CD14-positive monocyte (primary cell): ENCODE measurements at regions not wholly inside any gene's neighbourhood (a gene's known extent, or its start where the extent isn't known, plus 50 kb on each side); places are given as distances from the start of the nearest gene placed in this dataset.

Experiments used
- DNase-seq, 3 donors: peaks; one replicate each; pipeline ENCODE4 v3.0.0-alpha.2; 2011 to 2022
- H2AFZ ChIP-seq: 2 replicates; pipeline ENCODE4 v1.6.0; 2012; ENCODE audit warnings: mild to moderate bottlenecking, low read depth, low read length, inconsistent platforms; ENCODE audit not compliant: insufficient read depth, poor library complexity, severe bottlenecking
- H3K27ac ChIP-seq, 2 donors: 1 replicate in 1 of 2; 2 replicates in 1 of 2; pipeline ENCODE4 v1.5.1; 2012 to 2013; ENCODE audit warnings: low read length in 2 of 2, control low read depth in 1 of 2, inconsistent platforms in 1 of 2, low read depth in 1 of 2, mild to moderate bottlenecking in 1 of 2
- H3K27me3 ChIP-seq, 2 donors: one replicate each; pipeline versions ENCODE4 v1.6.0 to v1.6.1; 2011 to 2013; ENCODE audit warnings: low read length in 2 of 2; ENCODE audit not compliant: control insufficient read depth in 2 of 2, insufficient read depth in 2 of 2
- H3K36me3 ChIP-seq, 2 donors: replicated peaks in 1 of 2; 1 replicate in 1 of 2; 2 replicates in 1 of 2; pipeline versions ENCODE4 v1.5.1 to v1.6.1; 2012 to 2013; ENCODE audit warnings: low read length in 2 of 2, control low read depth in 1 of 2, inconsistent platforms in 1 of 2, mild to moderate bottlenecking in 1 of 2; ENCODE audit not compliant: insufficient read depth in 2 of 2, control insufficient read depth in 1 of 2
- H3K4me1 ChIP-seq, 2 donors: 1 replicate in 1 of 2; 2 replicates in 1 of 2; pipeline versions ENCODE4 v1.5.1 to v1.6.1; 2012 to 2013; ENCODE audit warnings: low read length in 2 of 2, control low read depth in 1 of 2, inconsistent platforms in 1 of 2, mild to moderate bottlenecking in 1 of 2, moderate library complexity in 1 of 2; ENCODE audit not compliant: insufficient read depth in 2 of 2, control insufficient read depth in 1 of 2
- H3K4me2 ChIP-seq: replicated peaks from 2 replicates; pipeline ENCODE3; 2012; ENCODE audit warnings: low read length, moderate library complexity, mild to moderate bottlenecking; ENCODE audit not compliant: poor library complexity, severe bottlenecking; ENCODE audit errors: extremely low read depth
- H3K4me3 ChIP-seq, 3 experiments: fragments of 200-600 bp in 1 of 3; sonication (generic) in 1 of 3; replicated peaks in 1 of 3; 1 replicate in 2 of 3; 2 replicates in 1 of 3; pipeline ENCODE4 v1.5.1; 2011 to 2013; ENCODE audit warnings: low read length in 3 of 3, mild to moderate bottlenecking in 3 of 3, control low read depth in 2 of 3, low read depth in 2 of 3, inconsistent platforms in 1 of 3, moderate library complexity in 1 of 3
- H3K79me2 ChIP-seq: 2 replicates; pipeline ENCODE4 v1.6.0; 2012; ENCODE audit warnings: mild to moderate bottlenecking, control low read depth, inconsistent platforms, low read length, moderate library complexity; ENCODE audit not compliant: insufficient read depth
- H3K9ac ChIP-seq: 2 replicates; pipeline ENCODE4 v1.6.0; 2017; ENCODE audit warnings: low read length, mild to moderate bottlenecking; ENCODE audit not compliant: insufficient read depth, poor library complexity, severe bottlenecking
- H3K9me3 ChIP-seq, 2 donors: replicated peaks in 1 of 2; 1 replicate in 1 of 2; 2 replicates in 1 of 2; pipeline versions ENCODE4 v1.5.1 to v1.6.1; 2012 to 2013; ENCODE audit warnings: low read length in 2 of 2, control low read depth in 1 of 2; ENCODE audit not compliant: control insufficient read depth in 1 of 2, insufficient read depth in 1 of 2
- H4K20me1 ChIP-seq: 2 replicates; pipeline ENCODE4 v1.6.0; 2012; ENCODE audit warnings: mild to moderate bottlenecking, low read length, control low read depth, moderate library complexity; ENCODE audit not compliant: insufficient read depth
- H3K27ac Mint-ChIP-seq, 7 donors: one replicate each; pipeline ENCODE4 v1.8.0; 2020; ENCODE audit warnings: mild to moderate bottlenecking in 7 of 7, mixed read lengths in 7 of 7, moderate library complexity in 6 of 7, inconsistent platforms in 2 of 7
- H3K27me3 Mint-ChIP-seq, 3 donors: one replicate each; pipeline ENCODE4 v1.8.0; 2021 to 2022; ENCODE audit warnings: low read depth in 3 of 3, mild to moderate bottlenecking in 3 of 3, mixed read lengths in 3 of 3, moderate library complexity in 3 of 3, inconsistent platforms in 1 of 3
- H3K36me3 Mint-ChIP-seq, 2 donors: one replicate each; pipeline ENCODE4 v1.8.0; 2020; ENCODE audit warnings: mixed read lengths in 2 of 2, inconsistent platforms in 1 of 2, mild to moderate bottlenecking in 1 of 2
- H3K4me1 Mint-ChIP-seq: one replicate; pipeline ENCODE4 v1.8.0; 2020; ENCODE audit warnings: mild to moderate bottlenecking, mixed read lengths
- H3K4me3 Mint-ChIP-seq, 2 donors: one replicate each; pipeline ENCODE4 v1.8.0; 2020; ENCODE audit warnings: mild to moderate bottlenecking in 2 of 2, mixed read lengths in 2 of 2, moderate library complexity in 1 of 2
- H3K9me3 Mint-ChIP-seq, 7 donors: one replicate each; pipeline ENCODE4 v1.8.0; 2020 to 2022; ENCODE audit warnings: mixed read lengths in 7 of 7, mild to moderate bottlenecking in 6 of 7, moderate library complexity in 6 of 7, inconsistent platforms in 2 of 7
- WGBS: methylation state at CpG from one replicate; pipeline ENCODE4 v1.1.5; 2013; ENCODE audit warnings: missing lambda C conversion rate; ENCODE audit not compliant: insufficient coverage; 5-methylcytosine and 5-hydroxymethylcytosine counted together
- intact Hi-C, 2 donors: fragments of 100-400 bp; cut with micrococcal nuclease; formaldehyde crosslinking; loops; one replicate each; pipeline versions ENCODE4 v1.15.0 to v1.15.1; 2023
- TF ChIP-seq, protein P1 (sequence below): fragments of 200-600 bp; IDR thresholded peaks from one replicate; pipeline ENCODE4 v1.8.0; 2022; ENCODE audit warnings: antibody characterized with exemption, mild to moderate bottlenecking

GRCh38 chr4:135532132-135532531 is 1330.5 kb upstream of the PABPC4L start:
- intact Hi-C loops: no loop called here
- H2AFZ ChIP-seq: no peak overlapping the region
- no peak overlapping the region for H3K27ac ChIP-seq
- Mint-ChIP-seq H3K4me3 (no peak overlapping the region), H3K27me3 (no peaks in the 10 kb centered on the region), H3K36me3 (no peaks in the 10 kb centered on the region), H3K9me3 (peaks cover 0 to 2% (median 0%) of the 10 kb centered on the region in 7 donors), H3K27ac (no peak overlapping the region), H3K4me1 (no peaks in the 10 kb centered on the region)
- H3K4me3 ChIP-seq: no peak overlapping the region
- 69% methylated on average over 2 of the region's 3 CpGs for WGBS
- H3K9me3 ChIP-seq: peaks cover 0 to 4% of the 10 kb centered on the region in 2 donors
- no peaks in the 10 kb centered on the region for H3K4me1 ChIP-seq
- TF ChIP-seq, protein P1, sequence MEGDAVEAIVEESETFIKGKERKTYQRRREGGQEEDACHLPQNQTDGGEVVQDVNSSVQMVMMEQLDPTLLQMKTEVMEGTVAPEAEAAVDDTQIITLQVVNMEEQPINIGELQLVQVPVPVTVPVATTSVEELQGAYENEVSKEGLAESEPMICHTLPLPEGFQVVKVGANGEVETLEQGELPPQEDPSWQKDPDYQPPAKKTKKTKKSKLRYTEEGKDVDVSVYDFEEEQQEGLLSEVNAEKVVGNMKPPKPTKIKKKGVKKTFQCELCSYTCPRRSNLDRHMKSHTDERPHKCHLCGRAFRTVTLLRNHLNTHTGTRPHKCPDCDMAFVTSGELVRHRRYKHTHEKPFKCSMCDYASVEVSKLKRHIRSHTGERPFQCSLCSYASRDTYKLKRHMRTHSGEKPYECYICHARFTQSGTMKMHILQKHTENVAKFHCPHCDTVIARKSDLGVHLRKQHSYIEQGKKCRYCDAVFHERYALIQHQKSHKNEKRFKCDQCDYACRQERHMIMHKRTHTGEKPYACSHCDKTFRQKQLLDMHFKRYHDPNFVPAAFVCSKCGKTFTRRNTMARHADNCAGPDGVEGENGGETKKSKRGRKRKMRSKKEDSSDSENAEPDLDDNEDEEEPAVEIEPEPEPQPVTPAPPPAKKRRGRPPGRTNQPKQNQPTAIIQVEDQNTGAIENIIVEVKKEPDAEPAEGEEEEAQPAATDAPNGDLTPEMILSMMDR: no peak
- no peaks in the 10 kb centered on the region for H3K36me3 ChIP-seq
- no peak overlapping the region for H3K9ac ChIP-seq
- H3K4me2 ChIP-seq: no peak overlapping the region
- DNase-seq: no peak
- no peaks in the 10 kb centered on the region for H3K79me2 ChIP-seq
- no peaks in the 10 kb centered on the region for H4K20me1 ChIP-seq
- no peaks in the 10 kb centered on the region for H3K27me3 ChIP-seq

DNA sequence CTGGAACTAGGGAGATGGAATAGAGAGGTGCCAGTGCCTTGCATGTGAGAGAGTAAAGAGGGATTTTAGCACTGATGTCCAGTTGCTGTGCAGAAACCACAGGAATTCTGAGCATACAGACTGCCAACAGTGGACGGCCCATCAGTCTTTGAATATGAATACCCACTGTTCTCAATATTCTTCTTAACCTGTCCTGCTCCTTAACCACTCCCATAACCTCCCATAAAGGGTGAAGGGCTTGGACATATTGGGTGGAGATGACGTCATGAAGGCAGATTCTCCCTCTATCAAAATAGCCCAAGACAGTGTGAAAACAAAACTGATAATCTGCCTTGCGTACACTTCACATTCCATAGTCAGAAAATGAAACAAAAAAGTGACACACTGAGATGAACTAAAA is 1313.7 kb upstream of the PABPC4L start:
- Mint-ChIP-seq H3K4me1 (no peaks in the 10 kb centered on the region), H3K4me3 (no peak overlapping the region), H3K36me3 (no peaks in the 10 kb centered on the region), H3K9me3 (peaks cover 0 to 7% (median 0%) of the 10 kb centered on the region in 7 donors), H3K27ac (no peak overlapping the region), H3K27me3 (no peaks in the 10 kb centered on the region)
- no peak overlapping the region for H3K9ac ChIP-seq
- DNase-seq: no peak
- no peaks in the 10 kb centered on the region for H4K20me1 ChIP-seq
- H3K4me1 ChIP-seq: no peaks in the 10 kb centered on the region
- no peak overlapping the region for H3K4me3 ChIP-seq
- no peaks in the 10 kb centered on the region for H3K9me3 ChIP-seq
- no peak overlapping the region for H3K27ac ChIP-seq
- H3K79me2 ChIP-seq: no peaks in the 10 kb centered on the region
- TF ChIP-seq, protein P1: no peak
- no peak overlapping the region for H3K4me2 ChIP-seq
- no peak overlapping the region for H2AFZ ChIP-seq
- H3K36me3 ChIP-seq: no peaks in the 10 kb centered on the region
- intact Hi-C loops: no loop called here
- 100% methylated on average over 1 of the region's 3 CpGs for WGBS
- no peaks in the 10 kb centered on the region for H3K27me3 ChIP-seq
